ENCODE measurements at regions not wholly inside any gene's neighbourhood (a gene's known extent, or its start where the extent isn't known, plus 50 kb on each side); places are given as distances from the start of the nearest gene placed in this dataset.

- TF ChIP-seq CTCF (IDR thresholded peaks at IDR 0.05) (no peak), POLR2A (IDR thresholded peaks at IDR 0.05) (no peak), POLR2AphosphoS5 (IDR thresholded peaks at IDR 0.05) (no peak)
Measured at GRCh38 chr4:130393231-130393630, 1297.3 kb downstream of the C4orf33 start.
